Spleen (tissue), 11 donors: ENCODE measurements at regions not wholly inside any gene's neighbourhood (a gene's known extent, or its start where the extent isn't known, plus 50 kb on each side); places are given as distances from the start of the nearest gene placed in this dataset.

Experiments
- DNase-seq: peaks from one replicate; pipeline ENCODE4 v3.0.0-alpha.2; 2020
- H3K27ac ChIP-seq, 8 donors: fragments of 200-600 bp; sonication (generic) in 7 of 8; 1 replicate in 4 of 8; 2 replicates in 4 of 8; pipeline versions ENCODE4 v1.5.0 to v1.8.0; 2016 to 2021; ENCODE audit warnings: inconsistent platforms in 4 of 8, mild to moderate bottlenecking in 4 of 8, moderate library complexity in 1 of 8
- H3K27me3 ChIP-seq, 7 donors: fragments of 200-600 bp; sonication (generic) in 6 of 7; replicated peaks in 1 of 7; 1 replicate in 4 of 7; 2 replicates in 3 of 7; pipeline versions ENCODE4 v1.5.0 to v1.8.0; 2016 to 2021; ENCODE audit warnings: inconsistent platforms in 3 of 7, mild to moderate bottlenecking in 1 of 7
- H3K36me3 ChIP-seq, 6 donors: fragments of 200-600 bp; sonication (generic) in 5 of 6; 1 replicate in 4 of 6; 2 replicates in 2 of 6; pipeline versions ENCODE4 v1.5.0 to v1.8.0; 2016 to 2021; ENCODE audit warnings: inconsistent platforms in 2 of 6
- H3K4me1 ChIP-seq, 6 donors: fragments of 200-600 bp; sonication (generic) in 5 of 6; 1 replicate in 3 of 6; 2 replicates in 3 of 6; pipeline versions ENCODE4 v1.5.0 to v1.8.0; 2016 to 2021; ENCODE audit warnings: inconsistent platforms in 3 of 6
- H3K4me3 ChIP-seq, 8 donors: fragments of 200-600 bp; sonication (generic) in 7 of 8; 1 replicate in 4 of 8; 2 replicates in 4 of 8; pipeline versions ENCODE4 v1.5.0 to v1.8.0; 2016 to 2021; ENCODE audit warnings: inconsistent platforms in 4 of 8, mild to moderate bottlenecking in 4 of 8, moderate library complexity in 2 of 8
- H3K9me3 ChIP-seq, 8 donors: fragments of 200-600 bp; sonication (generic) in 7 of 8; 1 replicate in 4 of 8; 2 replicates in 4 of 8; pipeline versions ENCODE4 v1.5.0 to v1.8.0; 2016 to 2021; ENCODE audit warnings: inconsistent platforms in 4 of 8
- CTCF ChIP-seq, 11 experiments: fragments of 200-600 bp in 7 of 11; fragments of 450-650 bp in 4 of 11; sonication (generic) in 4 of 11; IDR thresholded peaks in 8 of 11; conservative IDR thresholded peaks in 3 of 11; 1 replicate in 7 of 11; 2 replicates in 4 of 11; pipeline versions ENCODE4 v1.4.0 to v1.8.0; 2016 to 2021; ENCODE audit warnings: antibody characterized with exemption in 11 of 11, inconsistent platforms in 4 of 11, mild to moderate bottlenecking in 1 of 11
- POLR2A ChIP-seq, 3 donors: fragments of 450-650 bp; IDR thresholded peaks; one replicate each; pipeline ENCODE4 v1.5.1; 2017; ENCODE audit warnings: antibody characterized with exemption in 3 of 3, mild to moderate bottlenecking in 1 of 3
- POLR2AphosphoS5 ChIP-seq, 3 donors: sonication (generic); formaldehyde crosslinking; IDR thresholded peaks; one replicate each; pipeline ENCODE4 v1.5.1; 2017; ENCODE audit warnings: antibody characterized with exemption in 3 of 3
- WGBS, 5 donors: extraction: QIAGEN DNeasy Blood & Tissue Kit in 3 of 5; methylation state at CpG; one replicate each; pipeline versions ENCODE4 v1.1.5 to v1.1.7; 2013 to 2018; 5-methylcytosine and 5-hydroxymethylcytosine counted together
- intact Hi-C: fragments of 100-400 bp; cut with DNase I; formaldehyde crosslinking; loops from one replicate; pipeline ENCODE4 v1.15.0; 2023; ENCODE audit warnings: low total_unique reads
- donor health status: healthy with polysubstance abuse.
- donor health status: DM: no; HTN: no; CAD: no; lungs with moderate emphysema.
- donor health status: DM: no; HTN: no; CAD: no.
- donor health status: Bipolar disorder and iron deficiency.
- donor health status: healthy.
- donor health status: DM: no; HTN: no; CAD: no.
- donor health status: DM: yes; HTN: yes; CAD: no.

- TF ChIP-seq CTCF (IDR thresholded peaks at IDR 0.05 in 8 of 11, conservative IDR thresholded peaks at IDR 0.05 in 3 of 11) (no peak), POLR2A (IDR thresholded peaks at IDR 0.05) (no peak), POLR2AphosphoS5 (IDR thresholded peaks at IDR 0.05) (no peak)
- 74 to 88% (median 82%) methylated on average over 1 of the region's 1 CpG for WGBS, 5 donors
- H3K9me3 ChIP-seq: peaks cover 0 to 4% (median 0%) of the 10 kb centered on the region in 8 donors
- H3K36me3 ChIP-seq: no peaks in the 10 kb centered on the region
- H3K27ac ChIP-seq: no peak overlapping the region
- peaks cover 0 to 6% (median 0%) of the 10 kb centered on the region in 6 donors for H3K4me1 ChIP-seq
- H3K27me3 ChIP-seq: no peaks in the 10 kb centered on the region
- intact Hi-C loops: no loop called here
- H3K4me3 ChIP-seq: no peak overlapping the region
- DNase-seq: no peak
Observed at GRCh38 chr2:8195784-8196183, 486.1 kb upstream of the ID2 start.

- H3K9me3 ChIP-seq: peaks cover 0 to 4% (median 0%) of the 10 kb centered on the region in 8 donors
- H3K36me3 ChIP-seq: no peaks in the 10 kb centered on the region
- H3K4me3 ChIP-seq: no peak overlapping the region
- H3K4me1 ChIP-seq: peaks cover 0 to 6% (median 0%) of the 10 kb centered on the region in 6 donors
- no peak for TF ChIP-seq POLR2A (IDR thresholded peaks at IDR 0.05)
- no peak for TF ChIP-seq CTCF (IDR thresholded peaks at IDR 0.05 in 8 of 11, conservative IDR thresholded peaks at IDR 0.05 in 3 of 11)
- TF ChIP-seq POLR2AphosphoS5 (IDR thresholded peaks at IDR 0.05): no peak
- H3K27ac ChIP-seq: no peak overlapping the region
- no peak for DNase-seq
- no peaks in the 10 kb centered on the region for H3K27me3 ChIP-seq
- WGBS, 5 donors: 85 to 95% (median 93%) methylated on average over 3 of the region's 3 CpGs
- intact Hi-C loops: no loop called here
Observed at GRCh38 chr2:8196316-8196715, 485.5 kb upstream of the ID2 start.

- H3K36me3 ChIP-seq: no peaks in the 10 kb centered on the region
- H3K27ac ChIP-seq: no peak overlapping the region
- DNase-seq: no peak
- 89 to 95% (median 93%) methylated on average over 4 of the region's 4 CpGs for WGBS, 5 donors
- H3K27me3 ChIP-seq: no peaks in the 10 kb centered on the region
- H3K4me1 ChIP-seq: peaks cover 0 to 6% (median 0%) of the 10 kb centered on the region in 6 donors
- intact Hi-C loops: no loop called here
- no peak overlapping the region for H3K4me3 ChIP-seq
- no peak for TF ChIP-seq POLR2AphosphoS5 (IDR thresholded peaks at IDR 0.05)
- TF ChIP-seq CTCF (IDR thresholded peaks at IDR 0.05 in 8 of 11, conservative IDR thresholded peaks at IDR 0.05 in 3 of 11): no peak
- TF ChIP-seq POLR2A (IDR thresholded peaks at IDR 0.05): no peak
- H3K9me3 ChIP-seq: peaks cover 0 to 4% (median 0%) of the 10 kb centered on the region in 8 donors
Observed at GRCh38 chr2:8197101-8197500, 484.8 kb upstream of the ID2 start.

GRCh38 chr2:8197825-8198224, 484.0 kb upstream of the ID2 start:
- intact Hi-C loops: no loop called here
- Histone ChIP-seq H3K27ac (no peak overlapping the region), H3K4me3 (no peak overlapping the region), H3K36me3 (no peaks in the 10 kb centered on the region), H3K4me1 (peaks cover 0 to 6% (median 0%) of the 10 kb centered on the region in 6 donors), H3K9me3 (peaks cover 0 to 4% (median 0%) of the 10 kb centered on the region in 8 donors), H3K27me3 (no peaks in the 10 kb centered on the region)
- TF ChIP-seq POLR2AphosphoS5 (IDR thresholded peaks at IDR 0.05) (no peak), POLR2A (IDR thresholded peaks at IDR 0.05) (no peak), CTCF (IDR thresholded peaks at IDR 0.05 in 8 of 11, conservative IDR thresholded peaks at IDR 0.05 in 3 of 11) (no peak)
- 86 to 97% (median 90%) methylated on average over 1 of the region's 1 CpG for WGBS, 5 donors
- DNase-seq: no peak
